ENCODE measurements at regions not wholly inside any gene's neighbourhood (a gene's known extent, or its start where the extent isn't known, plus 50 kb on each side); places are given as distances from the start of the nearest gene placed in this dataset.

- H3K9me3 ChIP-seq (ENCODE audit: low read length), result peaks cover 14% of the 10 kb centered on the region; the same call in 1 of the 2 replicates
- no peaks in the 10 kb centered on the region for H3K9me2 ChIP-seq (ENCODE audit: insufficient read depth, low read length)
- H3K4me1 ChIP-seq (ENCODE audit: insufficient read depth, low read length, poor library complexity, severe bottlenecking), result peaks cover 37% of the 10 kb centered on the region
- no peak overlapping the region for H3K27ac ChIP-seq (ENCODE audit: low read depth, low read length, poor library complexity, severe bottlenecking)
- no peak overlapping the region for H3K4me3 ChIP-seq (ENCODE audit: low read depth, low read length, poor library complexity, severe bottlenecking)
- H2AFZ ChIP-seq (ENCODE audit: low read length), result peak overlapping the region; percentile 41; the same call in 1 of the 2 replicates
- TF ChIP-seq EZH2phosphoT487 (IDR thresholded peaks at IDR 0.05; ENCODE audit: borderline replicate concordance, low read depth, low read length) (no peak), CTCF (conservative IDR thresholded peaks at IDR 0.05; ENCODE audit: low read length) (no peak)
- BruUV-seq (replicated peaks), result no TSS peak
- no peaks in the 10 kb centered on the region for H3K36me3 ChIP-seq (ENCODE audit: insufficient read depth, low read length)
- POLR2A ChIA-PET, result interaction anchor here (0.7 to 0.9 kb wide), 3 partner anchors 11 to 818 kb away, joined by 3 to 4 read pairs (median 4); no protein-coding TSS in a partner anchor
- CTCF ChIA-PET (ENCODE audit: unreplicated experiment), result interaction anchor here (0.6 kb wide), 1 partner anchor 666 kb away, joined by 3 read pairs; no protein-coding TSS in a partner anchor
- DNase-seq (ENCODE audit: low spot score), result no peak
- H3K4me2 ChIP-seq (ENCODE audit: low read length), result peak overlapping the region; percentile 81
- intact Hi-C loops (cut with micrococcal nuclease; ENCODE audit: unreplicated experiment), result no loop called here
- H4K20me1 ChIP-seq (ENCODE audit: insufficient read depth, low read length), result no peaks in the 10 kb centered on the region
- no peaks in the 10 kb centered on the region for H3K79me2 ChIP-seq (ENCODE audit: insufficient read depth, low read depth, low read length)
These were observed 664.2 kb upstream of the ZNF608 start for GRCh38 chr5:125410537-125411070.

GRCh38 chr5:125411071-125411743 is 664.8 kb upstream of the ZNF608 start:
- Histone ChIP-seq H3K9me2 (ENCODE audit: insufficient read depth, low read length) (no peaks in the 10 kb centered on the region), H3K4me3 (ENCODE audit: low read depth, low read length, poor library complexity, severe bottlenecking) (peak overlapping the region; percentile 46), H3K27ac (ENCODE audit: low read depth, low read length, poor library complexity, severe bottlenecking) (no peak overlapping the region), H3K4me2 (ENCODE audit: low read length) (peak overlapping the region; percentile 81), H4K20me1 (ENCODE audit: insufficient read depth, low read length) (no peaks in the 10 kb centered on the region), H2AFZ (ENCODE audit: low read length) (peak overlapping the region; percentile 93; the same call in 1 of the 2 replicates), H3K36me3 (ENCODE audit: insufficient read depth, low read length) (no peaks in the 10 kb centered on the region), H3K79me2 (ENCODE audit: insufficient read depth, low read depth, low read length) (no peaks in the 10 kb centered on the region), H3K4me1 (ENCODE audit: insufficient read depth, low read length, poor library complexity, severe bottlenecking) (peaks cover 37% of the 10 kb centered on the region), H3K9me3 (ENCODE audit: low read length) (peaks cover 9% of the 10 kb centered on the region; the same call in 1 of the 2 replicates)
- TF ChIP-seq CTCF (conservative IDR thresholded peaks at IDR 0.05; ENCODE audit: low read length) (no peak), EZH2phosphoT487 (IDR thresholded peaks at IDR 0.05; ENCODE audit: borderline replicate concordance, low read depth, low read length) (no peak)
- DNase-seq (ENCODE audit: low spot score), result peak; percentile 16
- intact Hi-C loops (cut with micrococcal nuclease; ENCODE audit: unreplicated experiment), result no loop called here
- CTCF ChIA-PET (ENCODE audit: unreplicated experiment), result no interaction called here
- POLR2A ChIA-PET, result interaction anchor here (0.6 to 0.9 kb wide), 5 partner anchors 11 to 818 kb away, joined by 3 to 4 read pairs (median 3); no protein-coding TSS in a partner anchor
- no TSS peak for BruUV-seq (replicated peaks)
